Astrocyte of the cerebellum (primary cell): ENCODE measurements at regions not wholly inside any gene's neighbourhood (a gene's known extent, or its start where the extent isn't known, plus 50 kb on each side); places are given as distances from the start of the nearest gene placed in this dataset.

ENCODE experiments used
- DNase-seq: peaks from one replicate; pipeline ENCODE4 v3.0.0-alpha.2; 2011; ENCODE audit warnings: low read depth
- H3K4me3 ChIP-seq: 2 replicates; pipeline ENCODE4 v1.5.1; 2011; ENCODE audit warnings: mild to moderate bottlenecking, low read depth, low read length, moderate library complexity
- in situ Hi-C: cut with HindIII; loops from 2 replicates; pipeline ENCODE4 v1.10.0; 2017; ENCODE audit warnings: low sequenced_read_pairs
- TF ChIP-seq, protein P1 (sequence below): IDR thresholded peaks from 2 replicates; pipeline ENCODE4 v1.5.1; 2012; ENCODE audit warnings: low read length, low read depth, moderate library complexity, mild to moderate bottlenecking; ENCODE audit errors: missing control alignments

DNA sequence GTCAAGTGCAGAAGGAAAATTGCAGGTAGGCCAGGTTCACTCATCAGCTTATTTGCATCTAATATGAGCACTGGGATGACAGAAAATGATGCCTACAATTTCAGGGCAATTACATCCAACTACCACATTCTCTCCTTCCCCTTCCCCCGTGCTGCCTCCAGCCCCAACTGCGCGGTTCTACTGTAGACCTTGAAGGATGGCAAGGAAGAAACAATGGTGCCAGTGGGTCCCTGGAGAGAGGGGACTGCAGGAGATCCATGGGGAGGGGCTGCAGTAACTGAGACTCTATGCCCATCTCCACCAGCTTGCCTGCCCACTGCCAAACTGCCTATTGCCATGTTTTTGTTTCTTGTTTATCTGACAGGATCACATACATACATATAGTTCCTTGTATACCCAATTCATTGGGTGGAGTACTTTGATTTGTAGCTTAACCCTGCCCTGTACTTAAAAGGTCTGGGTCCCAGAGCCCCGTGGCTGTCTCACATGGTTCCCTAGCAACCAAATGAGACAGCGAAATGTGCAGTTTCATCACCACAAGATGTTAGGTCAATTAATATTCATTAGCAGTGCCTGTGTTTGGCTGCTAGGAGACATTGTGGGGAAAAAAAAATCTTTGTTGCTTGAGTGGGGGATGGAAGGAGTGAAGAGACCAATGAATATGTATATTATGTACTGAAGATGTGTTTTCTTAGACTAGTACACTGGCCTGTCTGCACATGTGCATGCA lies 253.5 kb upstream of the PLET1 start:
- DNase-seq: no peak
- TF ChIP-seq, protein P1, sequence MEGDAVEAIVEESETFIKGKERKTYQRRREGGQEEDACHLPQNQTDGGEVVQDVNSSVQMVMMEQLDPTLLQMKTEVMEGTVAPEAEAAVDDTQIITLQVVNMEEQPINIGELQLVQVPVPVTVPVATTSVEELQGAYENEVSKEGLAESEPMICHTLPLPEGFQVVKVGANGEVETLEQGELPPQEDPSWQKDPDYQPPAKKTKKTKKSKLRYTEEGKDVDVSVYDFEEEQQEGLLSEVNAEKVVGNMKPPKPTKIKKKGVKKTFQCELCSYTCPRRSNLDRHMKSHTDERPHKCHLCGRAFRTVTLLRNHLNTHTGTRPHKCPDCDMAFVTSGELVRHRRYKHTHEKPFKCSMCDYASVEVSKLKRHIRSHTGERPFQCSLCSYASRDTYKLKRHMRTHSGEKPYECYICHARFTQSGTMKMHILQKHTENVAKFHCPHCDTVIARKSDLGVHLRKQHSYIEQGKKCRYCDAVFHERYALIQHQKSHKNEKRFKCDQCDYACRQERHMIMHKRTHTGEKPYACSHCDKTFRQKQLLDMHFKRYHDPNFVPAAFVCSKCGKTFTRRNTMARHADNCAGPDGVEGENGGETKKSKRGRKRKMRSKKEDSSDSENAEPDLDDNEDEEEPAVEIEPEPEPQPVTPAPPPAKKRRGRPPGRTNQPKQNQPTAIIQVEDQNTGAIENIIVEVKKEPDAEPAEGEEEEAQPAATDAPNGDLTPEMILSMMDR: no peak
- no peak overlapping the region for H3K4me3 ChIP-seq
- in situ Hi-C loops: no loop called here

- no peak overlapping the region for H3K4me3 ChIP-seq
- in situ Hi-C loops: no loop called here
- DNase-seq: no peak
- TF ChIP-seq, protein P1: no peak
Observed at GRCh38 chr11:112516261-112516660, 255.6 kb upstream of the PLET1 start.

DNA sequence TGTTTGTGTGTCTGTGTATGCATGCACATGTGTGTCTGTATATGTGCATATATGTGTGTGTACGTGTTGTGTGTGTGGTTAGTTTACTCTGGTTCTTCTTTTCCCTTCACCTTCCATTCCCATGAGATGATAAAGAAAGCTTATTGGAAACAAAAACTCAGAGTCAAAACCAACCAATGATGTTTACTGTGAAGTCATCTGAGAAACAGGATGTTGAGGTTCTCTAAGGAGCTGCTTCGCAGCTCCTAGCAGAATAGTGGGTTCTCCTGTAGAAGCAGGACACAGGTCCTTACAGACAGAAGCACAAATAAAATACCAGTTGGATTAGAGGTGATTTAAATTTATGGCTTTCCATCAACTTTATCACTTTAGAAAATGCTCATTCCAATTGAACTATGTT lies 256.1 kb upstream of the PLET1 start:
- in situ Hi-C loops: no loop called here
- TF ChIP-seq, protein P1: no peak
- no peak for DNase-seq
- no peak overlapping the region for H3K4me3 ChIP-seq

DNA sequence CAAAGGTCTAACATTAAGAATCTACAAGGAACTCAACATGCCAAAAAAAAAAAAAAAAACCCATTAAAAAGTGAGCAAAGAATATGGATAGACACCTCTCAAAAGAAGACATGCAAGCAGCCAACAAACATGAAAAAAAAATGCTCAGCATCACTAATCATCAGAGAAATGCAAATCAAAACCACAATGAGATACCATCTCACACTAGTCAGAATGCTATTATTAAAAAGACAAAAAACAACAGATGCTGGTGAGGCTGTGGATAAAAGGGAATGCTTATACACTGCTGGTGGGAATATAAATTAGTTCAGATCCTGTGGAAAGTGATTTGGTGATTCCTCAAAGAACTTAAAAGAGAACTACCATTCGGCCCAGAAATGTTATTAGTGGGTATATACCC lies 257.7 kb upstream of the PLET1 start:
- DNase-seq: no peak
- in situ Hi-C loops: no loop called here
- TF ChIP-seq, protein P1: no peak
- no peak overlapping the region for H3K4me3 ChIP-seq

GRCh38 chr11:112519751-112520150 lies 259.1 kb upstream of the PLET1 start:
- in situ Hi-C loops: loop anchor here (5.0 kb wide), 1 partner anchor 83 kb away; no protein-coding TSS in a partner anchor
- DNase-seq: no peak
- no peak overlapping the region for H3K4me3 ChIP-seq
- TF ChIP-seq, protein P1: no peak

DNA sequence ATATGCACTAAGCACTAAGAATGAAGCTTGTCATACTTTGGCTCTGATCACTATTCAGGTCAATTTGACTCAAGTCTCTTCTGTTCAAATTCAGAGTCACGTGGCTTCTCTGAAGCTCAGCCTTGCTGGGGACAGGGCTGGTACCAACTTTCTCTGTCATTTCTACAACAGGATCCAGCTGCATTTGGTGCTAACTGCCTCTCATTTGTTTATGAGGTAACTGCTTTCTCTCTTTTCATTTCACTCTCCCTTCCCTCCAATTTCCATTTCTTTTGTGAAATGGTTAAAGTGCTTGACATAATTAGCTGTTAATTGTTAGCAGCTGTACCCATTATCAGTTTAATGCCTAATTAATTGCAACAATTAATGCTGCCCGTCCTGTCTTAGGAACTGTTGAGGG lies 259.7 kb upstream of the PLET1 start:
- in situ Hi-C loops: loop anchor here (5.0 kb wide), 1 partner anchor 82 kb away; no protein-coding TSS in a partner anchor
- TF ChIP-seq, protein P1: no peak
- DNase-seq: no peak
- no peak overlapping the region for H3K4me3 ChIP-seq

GRCh38 chr11:112522536-112522935 lies 261.9 kb upstream of the PLET1 start:
- in situ Hi-C loops: loop anchor here (5.0 kb wide), 1 partner anchor 80 kb away; no protein-coding TSS in a partner anchor
- H3K4me3 ChIP-seq: no peak overlapping the region
- TF ChIP-seq, protein P1: no peak
- no peak for DNase-seq
